WERI-Rb-1 (cell line): ENCODE measurements at regions not wholly inside any gene's neighbourhood (a gene's known extent, or its start where the extent isn't known, plus 50 kb on each side); places are given as distances from the start of the nearest gene placed in this dataset.

ENCODE experiments used
- DNase-seq: peaks from one replicate; pipeline ENCODE4 v3.0.0-alpha.2; 2020
- H3K27ac ChIP-seq: fragments of 250-450 bp; sonication (Bioruptor Pico); 2 replicates; pipeline ENCODE4 v1.5.1; 2020; ENCODE audit warnings: mild to moderate bottlenecking, moderate library complexity
- H3K27me3 ChIP-seq: fragments of 250-450 bp; sonication (Bioruptor Pico); 2 replicates; pipeline ENCODE4 v1.5.1; 2021; ENCODE audit warnings: mild to moderate bottlenecking, low read depth, moderate library complexity; ENCODE audit not compliant: insufficient read depth, severe bottlenecking
- H3K36me3 ChIP-seq: fragments of 250-450 bp; sonication (Bioruptor Pico); 2 replicates; pipeline ENCODE4 v1.5.1; 2020; ENCODE audit warnings: mild to moderate bottlenecking, moderate library complexity
- H3K4me3 ChIP-seq: 2 replicates; pipeline ENCODE4 v1.5.1; 2011; ENCODE audit warnings: low read depth, mild to moderate bottlenecking, control low read depth, low read length
- H3K9me3 ChIP-seq: fragments of 250-450 bp; sonication (Bioruptor Pico); 2 replicates; pipeline ENCODE4 v1.5.1; 2021; ENCODE audit warnings: mild to moderate bottlenecking, moderate library complexity; ENCODE audit not compliant: severe bottlenecking
- CTCF ChIP-seq: IDR thresholded peaks from 2 replicates; pipeline ENCODE4 v1.5.1; 2011; ENCODE audit warnings: low read depth, mild to moderate bottlenecking, control low read depth, inconsistent platforms, low read length

GRCh38 chr5:1748271-1748670 is 51.4 kb downstream of the MRPL36 start:
- no peak for TF ChIP-seq CTCF
- Histone ChIP-seq H3K4me3 (no peak overlapping the region), H3K27me3 (peaks cover 98% of the 10 kb centered on the region), H3K27ac (no peak overlapping the region), H3K36me3 (no peaks in the 10 kb centered on the region), H3K9me3 (peaks cover 5% of the 10 kb centered on the region)
- no peak for DNase-seq

DNA sequence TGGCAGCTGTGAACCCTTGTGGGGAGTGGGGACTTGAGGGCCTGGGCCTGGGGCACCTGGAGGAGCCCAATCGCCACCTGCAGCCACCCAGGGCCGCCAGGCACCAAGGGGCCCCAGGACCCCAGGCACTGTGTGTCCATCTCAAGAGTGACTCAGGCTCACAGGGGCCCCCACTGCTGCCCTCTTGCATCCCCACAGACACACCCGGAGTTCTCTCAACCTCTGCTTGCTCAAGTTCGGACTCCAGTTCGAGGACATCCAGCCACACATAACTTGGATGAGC is 51.9 kb downstream of the MRPL36 start:
- peaks cover 98% of the 10 kb centered on the region for H3K27me3 ChIP-seq
- TF ChIP-seq CTCF: no peak
- H3K27ac ChIP-seq: no peak overlapping the region
- H3K36me3 ChIP-seq: no peaks in the 10 kb centered on the region
- peaks cover 5% of the 10 kb centered on the region for H3K9me3 ChIP-seq
- no peak overlapping the region for H3K4me3 ChIP-seq
- DNase-seq: no peak

GRCh38 chr5:1747079-1747802 is 52.4 kb downstream of the MRPL36 start:
- Histone ChIP-seq H3K36me3 (no peaks in the 10 kb centered on the region), H3K27ac (no peak overlapping the region), H3K4me3 (no peak overlapping the region), H3K27me3 (peaks cover 98% of the 10 kb centered on the region), H3K9me3 (peaks cover 5% of the 10 kb centered on the region)
- no peak for TF ChIP-seq CTCF
- DNase-seq: no peak

GRCh38 chr5:1746371-1747078 is 53.1 kb downstream of the MRPL36 start:
- no peak for TF ChIP-seq CTCF
- no peak overlapping the region for H3K27ac ChIP-seq
- peak; percentile 7 for DNase-seq
- H3K36me3 ChIP-seq: no peaks in the 10 kb centered on the region
- peaks cover 97% of the 10 kb centered on the region for H3K27me3 ChIP-seq
- no peak overlapping the region for H3K4me3 ChIP-seq
- peaks cover 8% of the 10 kb centered on the region for H3K9me3 ChIP-seq

DNA sequence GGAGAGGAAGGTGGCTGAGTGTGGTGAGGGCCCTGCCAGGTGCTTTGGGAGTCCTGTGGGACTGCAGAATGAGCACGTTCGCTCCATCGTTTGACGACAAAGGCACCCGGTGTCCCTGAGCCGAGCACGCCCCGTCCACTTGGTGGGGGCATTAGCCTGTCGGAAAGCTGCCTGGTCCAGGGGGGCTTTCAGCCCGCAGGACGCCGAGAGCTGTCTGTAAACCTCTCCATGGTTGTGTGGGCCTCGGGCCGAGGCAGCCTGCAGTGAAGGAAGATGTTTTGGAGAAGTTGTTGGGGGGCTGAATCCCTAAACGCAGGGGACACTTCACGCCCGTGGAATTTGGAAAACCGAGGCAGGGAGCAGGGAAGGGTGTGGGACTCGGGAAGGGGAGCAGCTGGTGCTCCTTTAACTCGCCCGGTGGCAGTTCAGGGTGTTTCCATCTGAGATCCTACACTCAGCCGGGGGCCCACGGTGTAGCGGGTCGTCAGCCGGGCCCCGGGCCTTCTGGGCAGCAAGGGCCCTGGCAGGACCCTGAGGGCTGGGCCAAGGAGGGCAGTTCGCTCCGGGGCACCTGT is 53.8 kb downstream of the MRPL36 start:
- H3K27ac ChIP-seq: no peak overlapping the region
- H3K9me3 ChIP-seq: peaks cover 12% of the 10 kb centered on the region
- H3K27me3 ChIP-seq: peaks cover 96% of the 10 kb centered on the region
- H3K36me3 ChIP-seq: no peaks in the 10 kb centered on the region
- DNase-seq: peak; percentile 6
- H3K4me3 ChIP-seq: no peak overlapping the region
- no peak for TF ChIP-seq CTCF
